OCI-LY1 (cell line): ENCODE measurements at regions not wholly inside any gene's neighbourhood (a gene's known extent, or its start where the extent isn't known, plus 50 kb on each side); places are given as distances from the start of the nearest gene placed in this dataset.
"Not testable (repeated sequence)": the region's sequence is repeated elsewhere in the genome, so short reads cannot be mapped to it uniquely, and the experiment has no call there.

Experiments
- H2AFZ ChIP-seq: fragments of 200-600 bp; sonication (generic), shearing (Covaris generic); 2 replicates; pipeline ENCODE4 v1.6.0; 2014; ENCODE audit warnings: antibody characterized with exemption, mild to moderate bottlenecking, low read length
- H3F3A ChIP-seq: fragments of 200-600 bp; sonication (generic), shearing (Covaris generic); 2 replicates; pipeline ENCODE4 v1.6.0; 2014; ENCODE audit warnings: mild to moderate bottlenecking, antibody characterized with exemption, low read length, moderate library complexity; ENCODE audit not compliant: insufficient read depth
- H3K27ac ChIP-seq: fragments of 200-600 bp; sonication (generic); 2 replicates; pipeline ENCODE4 v1.5.1; 2014; ENCODE audit warnings: low read length, mixed run types, mild to moderate bottlenecking, low read depth; ENCODE audit not compliant: poor library complexity, severe bottlenecking
- H3K27me3 ChIP-seq: fragments of 200-600 bp; sonication (generic); 2 replicates; pipeline ENCODE4 v1.6.0; 2014; ENCODE audit warnings: antibody characterized with exemption, mild to moderate bottlenecking, low read length, moderate library complexity; ENCODE audit not compliant: insufficient read depth
- H3K36me3 ChIP-seq: fragments of 200-600 bp; sonication (generic); 2 replicates; pipeline ENCODE4 v1.6.1; 2014; ENCODE audit warnings: mild to moderate bottlenecking, antibody characterized with exemption, low read length, moderate library complexity, mixed read lengths; ENCODE audit not compliant: insufficient read depth
- H3K4me1 ChIP-seq: fragments of 200-600 bp; sonication (generic); 2 replicates; pipeline ENCODE4 v1.5.1; 2014; ENCODE audit warnings: mild to moderate bottlenecking, low read length, moderate library complexity; ENCODE audit not compliant: insufficient read depth, severe bottlenecking
- H3K4me2 ChIP-seq: fragments of 200-600 bp; sonication (generic), shearing (Covaris generic); 2 replicates; pipeline ENCODE4 v1.6.1; 2014; ENCODE audit warnings: low read length
- H3K4me3 ChIP-seq: fragments of 200-600 bp; sonication (generic); 2 replicates; pipeline ENCODE4 v1.5.1; 2014; ENCODE audit warnings: low read length, low read depth, mild to moderate bottlenecking, mixed read lengths; ENCODE audit not compliant: poor library complexity, severe bottlenecking
- H3K79me2 ChIP-seq: fragments of 200-600 bp; shearing (Covaris generic); 2 replicates; pipeline ENCODE4 v1.6.1; 2016; ENCODE audit warnings: mixed run types, low read length, mixed read lengths; ENCODE audit not compliant: insufficient read depth
- H3K9ac ChIP-seq: fragments of 200-600 bp; sonication (generic), shearing (Covaris generic); 2 replicates; pipeline ENCODE4 v1.6.1; 2014; ENCODE audit warnings: mild to moderate bottlenecking, low read length, mixed read lengths
- H3K9me2 ChIP-seq: fragments of 200-600 bp; sonication (generic), shearing (Covaris generic); 2 replicates; pipeline ENCODE4 v1.6.1; 2014; ENCODE audit warnings: low read depth, mild to moderate bottlenecking, low read length, mixed read lengths
- H3K9me3 ChIP-seq: fragments of 200-600 bp; shearing (Covaris generic); 2 replicates; pipeline ENCODE4 v1.6.1; 2014; ENCODE audit warnings: low read length, mixed read lengths
- H4K20me1 ChIP-seq: fragments of 200-600 bp; sonication (generic), shearing (Covaris generic); 2 replicates; pipeline ENCODE4 v1.6.0; 2016; ENCODE audit warnings: mild to moderate bottlenecking, low read length; ENCODE audit not compliant: insufficient read depth
- CTCF ChIP-seq: fragments of 200-600 bp; sonication (generic), shearing (Covaris generic); IDR thresholded peaks from 2 replicates; pipeline ENCODE4 v1.5.1; 2017; ENCODE audit warnings: mild to moderate bottlenecking, antibody characterized with exemption, low read length, moderate library complexity, mixed read lengths
- EZH2 ChIP-seq: fragments of 200-600 bp; sonication (generic), shearing (Covaris generic); IDR thresholded peaks from 2 replicates; pipeline ENCODE4 v1.8.0; 2017; ENCODE audit warnings: borderline replicate concordance, mixed run types, mild to moderate bottlenecking, antibody characterized with exemption, low read length, moderate library complexity, mixed read lengths

- Histone ChIP-seq H3K9me2 (no peaks in the 10 kb centered on the region), H3K79me2 (no peaks in the 10 kb centered on the region), H3K27me3 (no peaks in the 10 kb centered on the region), H3F3A (no peaks in the 10 kb centered on the region), H3K9ac (no peak overlapping the region), H3K9me3 (no peaks in the 10 kb centered on the region), H4K20me1 (no peaks in the 10 kb centered on the region), H3K4me3 (no peak overlapping the region), H3K36me3 (no peaks in the 10 kb centered on the region), H2AFZ (no peak overlapping the region), H3K4me2 (no peak overlapping the region), H3K27ac (no peak overlapping the region), H3K4me1 (no peaks in the 10 kb centered on the region)
- TF ChIP-seq EZH2 (no peak), CTCF (no peak)
Observed at GRCh38 chr2:209260281-209260680, 163.6 kb upstream of the MAP2 start.

GRCh38 chr2:209261366-209262053 lies 162.3 kb upstream of the MAP2 start:
- H3K27me3 ChIP-seq, H3K36me3 ChIP-seq, H3F3A ChIP-seq, H3K9me3 ChIP-seq, H3K9me2 ChIP-seq, H4K20me1 ChIP-seq, H3K27ac ChIP-seq, H2AFZ ChIP-seq, H3K9ac ChIP-seq, H3K4me3 ChIP-seq, H3K4me1 ChIP-seq, H3K4me2 ChIP-seq, H3K79me2 ChIP-seq: not testable (repeated sequence)

GRCh38 chr2:209269024-209269423 lies 154.8 kb upstream of the MAP2 start:
- Histone ChIP-seq H4K20me1 (no peaks in the 10 kb centered on the region), H3K9me3 (no peaks in the 10 kb centered on the region), H3K4me2 (no peak overlapping the region), H3F3A (no peaks in the 10 kb centered on the region), H3K79me2 (no peaks in the 10 kb centered on the region), H2AFZ (no peak overlapping the region), H3K9ac (no peak overlapping the region), H3K27ac (no peak overlapping the region), H3K4me3 (no peak overlapping the region), H3K9me2 (no peaks in the 10 kb centered on the region), H3K36me3 (no peaks in the 10 kb centered on the region), H3K27me3 (no peaks in the 10 kb centered on the region), H3K4me1 (no peaks in the 10 kb centered on the region)
- TF ChIP-seq CTCF (no peak), EZH2 (no peak)

- Histone ChIP-seq H3K27me3 (no peaks in the 10 kb centered on the region), H3K9ac (no peak overlapping the region), H3F3A (no peaks in the 10 kb centered on the region), H4K20me1 (no peaks in the 10 kb centered on the region), H3K9me3 (no peaks in the 10 kb centered on the region), H3K9me2 (no peaks in the 10 kb centered on the region), H3K27ac (no peak overlapping the region), H3K79me2 (no peaks in the 10 kb centered on the region), H3K4me3 (no peak overlapping the region), H3K36me3 (no peaks in the 10 kb centered on the region), H3K4me2 (no peak overlapping the region), H2AFZ (no peak overlapping the region), H3K4me1 (no peaks in the 10 kb centered on the region)
- TF ChIP-seq CTCF = no peak
- no peak for TF ChIP-seq EZH2
Observed at GRCh38 chr2:209276000-209276399, 147.8 kb upstream of the MAP2 start.
